IPS DF 6.9 (cell line): ENCODE measurements at regions not wholly inside any gene's neighbourhood (a gene's known extent, or its start where the extent isn't known, plus 50 kb on each side); places are given as distances from the start of the nearest gene placed in this dataset.

Experiments used
- DNase-seq: peaks from one replicate; pipeline ENCODE4 v3.0.0-alpha.2; 2013; ENCODE audit warnings: low read depth, low spot score
- H3K27ac ChIP-seq: one replicate; pipeline ENCODE4 v1.5.1; 2013; ENCODE audit warnings: low read length, control low read depth
- H3K27me3 ChIP-seq: 2 replicates; pipeline ENCODE4 v1.6.1; 2013; ENCODE audit warnings: mild to moderate bottlenecking, low read length; ENCODE audit not compliant: control insufficient read depth, insufficient read depth
- H3K36me3 ChIP-seq: 2 replicates; pipeline ENCODE4 v1.6.1; 2013; ENCODE audit warnings: low read length; ENCODE audit not compliant: control insufficient read depth, insufficient read depth
- H3K4me1 ChIP-seq: 2 replicates; pipeline ENCODE4 v1.6.1; 2013; ENCODE audit warnings: low read length; ENCODE audit not compliant: control insufficient read depth, insufficient read depth
- H3K4me3 ChIP-seq: 2 replicates; pipeline ENCODE4 v1.5.1; 2013; ENCODE audit warnings: mild to moderate bottlenecking, low read length
- H3K9me3 ChIP-seq: 2 replicates; pipeline ENCODE4 v1.6.1; 2013; ENCODE audit warnings: low read length, inconsistent platforms; ENCODE audit not compliant: control insufficient read depth, insufficient read depth
- WGBS: extraction: QIAGEN DNeasy Blood & Tissue Kit; methylation state at CpG from one replicate; pipeline ENCODE4 v1.1.7; 2013; ENCODE audit warnings: mixed read lengths, missing lambda C conversion rate; ENCODE audit not compliant: insufficient read length, insufficient coverage; 5-methylcytosine and 5-hydroxymethylcytosine counted together

DNA sequence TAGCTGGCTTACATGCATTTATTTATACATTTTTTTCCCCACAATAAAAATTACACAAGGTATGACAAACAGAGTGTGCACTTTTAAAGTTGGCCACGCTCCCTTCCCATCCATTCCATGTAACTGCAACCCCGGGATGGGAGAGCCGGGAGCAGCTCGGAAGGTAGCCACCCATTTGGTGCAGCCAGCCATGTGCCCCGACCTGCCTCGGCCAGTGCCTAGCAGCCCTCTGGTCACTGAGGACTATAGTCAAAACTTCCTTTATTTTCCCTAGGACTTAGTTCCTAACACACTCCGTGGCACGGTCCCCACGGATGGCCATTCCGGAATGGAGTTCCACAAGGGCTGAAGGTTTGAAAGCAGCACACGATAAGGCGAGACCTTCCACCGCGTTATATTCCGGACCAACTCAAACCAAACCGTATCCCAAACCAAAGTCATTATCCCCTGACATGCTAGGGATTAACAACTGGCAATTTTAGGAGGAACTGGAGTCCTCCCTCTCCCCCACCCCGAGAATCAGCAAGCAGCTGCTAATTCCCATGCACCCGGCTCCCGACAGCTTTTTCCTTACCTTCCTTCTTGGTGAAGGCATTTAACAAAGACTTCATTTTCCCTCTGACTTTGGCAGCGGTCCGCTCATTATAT is 426.4 kb downstream of the SHANK2 start:
- no CpG with 5 or more reads among the region's 21 CpGs for WGBS
- Histone ChIP-seq H3K36me3 (no peaks in the 10 kb centered on the region), H3K27me3 (no peaks in the 10 kb centered on the region), H3K9me3 (no peaks in the 10 kb centered on the region), H3K4me1 (peaks cover 5% of the 10 kb centered on the region), H3K27ac (no peak overlapping the region), H3K4me3 (no peak overlapping the region)
- no peak for DNase-seq

GRCh38 chr11:70826541-70827335 is 425.6 kb downstream of the SHANK2 start:
- WGBS: no CpG with 5 or more reads among the region's 35 CpGs
- H3K36me3 ChIP-seq: no peaks in the 10 kb centered on the region
- DNase-seq: no peak
- no peaks in the 10 kb centered on the region for H3K9me3 ChIP-seq
- no peaks in the 10 kb centered on the region for H3K27me3 ChIP-seq
- H3K4me1 ChIP-seq: peaks cover 5% of the 10 kb centered on the region
- H3K27ac ChIP-seq: no peak overlapping the region
- no peak overlapping the region for H3K4me3 ChIP-seq

GRCh38 chr11:70828593-70829082 is 423.7 kb downstream of the SHANK2 start:
- Histone ChIP-seq H3K4me1 (peaks cover 5% of the 10 kb centered on the region), H3K36me3 (no peaks in the 10 kb centered on the region), H3K27me3 (no peaks in the 10 kb centered on the region), H3K4me3 (no peak overlapping the region), H3K9me3 (no peaks in the 10 kb centered on the region), H3K27ac (no peak overlapping the region)
- DNase-seq: no peak
- WGBS: no CpG with 5 or more reads among the region's 20 CpGs

- peaks cover 5% of the 10 kb centered on the region for H3K4me1 ChIP-seq
- H3K9me3 ChIP-seq: no peaks in the 10 kb centered on the region
- no peak overlapping the region for H3K27ac ChIP-seq
- H3K27me3 ChIP-seq: no peaks in the 10 kb centered on the region
- H3K4me3 ChIP-seq: no peak overlapping the region
- no CpG with 5 or more reads among the region's 18 CpGs for WGBS
- no peaks in the 10 kb centered on the region for H3K36me3 ChIP-seq
- DNase-seq: no peak
These were observed 423.1 kb downstream of the SHANK2 start for GRCh38 chr11:70829134-70829885.

- DNase-seq: no peak
- Histone ChIP-seq H3K4me3 (no peak overlapping the region), H3K36me3 (no peaks in the 10 kb centered on the region), H3K9me3 (no peaks in the 10 kb centered on the region), H3K27me3 (no peaks in the 10 kb centered on the region), H3K4me1 (peaks cover 5% of the 10 kb centered on the region), H3K27ac (no peak overlapping the region)
- no CpG with 5 or more reads among the region's 9 CpGs for WGBS
These were observed 422.5 kb downstream of the SHANK2 start for GRCh38 chr11:70829886-70830272.

DNA sequence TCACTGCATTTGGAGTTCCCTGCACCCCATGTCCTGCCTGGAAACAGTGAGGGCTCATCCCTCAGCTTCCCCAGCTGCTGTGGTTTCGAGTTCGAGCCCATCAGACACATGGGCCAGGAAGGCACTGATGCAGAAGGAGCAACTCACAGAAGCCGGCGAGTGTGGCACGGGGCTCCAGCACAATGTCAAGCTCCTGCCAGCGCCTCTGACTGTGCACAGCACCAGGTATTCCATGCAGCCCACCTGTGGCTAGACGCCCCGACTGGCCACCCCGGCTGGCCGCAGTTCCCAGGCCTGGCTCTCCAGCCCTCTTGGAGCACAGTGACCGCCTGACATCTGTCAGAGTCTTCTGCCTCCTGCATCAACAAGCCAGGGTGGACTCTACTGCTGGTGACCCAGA is 419.4 kb downstream of the SHANK2 start:
- WGBS: no CpG with 5 or more reads among the region's 11 CpGs
- Histone ChIP-seq H3K4me3 (no peak overlapping the region), H3K27ac (no peak overlapping the region), H3K36me3 (no peaks in the 10 kb centered on the region; the same call in 1 of the 2 replicates), H3K9me3 (no peaks in the 10 kb centered on the region), H3K27me3 (no peaks in the 10 kb centered on the region), H3K4me1 (peaks cover 3% of the 10 kb centered on the region)
- no peak for DNase-seq

- H3K4me1 ChIP-seq: peaks cover 3% of the 10 kb centered on the region
- no peaks in the 10 kb centered on the region for H3K27me3 ChIP-seq
- H3K4me3 ChIP-seq: no peak overlapping the region
- no peak overlapping the region for H3K27ac ChIP-seq
- H3K36me3 ChIP-seq: no peaks in the 10 kb centered on the region; the same call in 1 of the 2 replicates
- no peak for DNase-seq
- H3K9me3 ChIP-seq: no peaks in the 10 kb centered on the region
- no CpG with 5 or more reads among the region's 5 CpGs for WGBS
These were observed 418.8 kb downstream of the SHANK2 start for GRCh38 chr11:70833554-70833953.

DNA sequence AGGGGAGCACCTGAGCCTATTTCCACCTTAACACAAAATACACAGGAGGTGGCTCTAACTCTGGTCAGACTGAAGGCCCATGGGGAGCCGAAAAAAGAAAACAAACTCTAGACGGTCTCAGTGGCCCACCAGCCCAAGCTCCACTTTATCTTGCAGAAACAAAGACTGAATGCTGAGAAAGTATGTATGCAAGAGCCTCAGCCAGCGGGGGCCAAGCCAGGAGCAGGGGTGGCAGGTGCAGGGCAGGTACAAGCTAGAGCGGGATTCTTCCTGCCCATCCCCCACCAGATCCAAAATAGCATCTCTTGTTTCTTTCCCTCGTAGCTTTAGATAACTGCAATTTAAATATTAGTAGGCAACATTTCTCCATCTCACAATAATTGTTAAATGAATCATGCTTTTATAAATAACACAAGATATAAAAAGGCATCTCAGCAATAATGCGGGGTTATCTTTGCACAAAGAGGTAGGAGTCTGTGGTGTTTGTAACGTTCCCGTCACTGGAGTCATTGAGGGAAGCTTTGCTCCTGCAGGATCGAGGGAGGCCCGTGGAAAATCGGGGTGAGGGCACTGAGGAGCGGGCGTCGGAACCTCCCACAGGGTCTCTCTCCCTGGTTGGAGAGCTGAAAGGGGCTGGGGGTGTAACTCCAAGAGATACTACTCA is 418.0 kb downstream of the SHANK2 start:
- H3K4me1 ChIP-seq: peaks cover 3% of the 10 kb centered on the region
- H3K9me3 ChIP-seq: no peaks in the 10 kb centered on the region
- no peaks in the 10 kb centered on the region; the same call in 1 of the 2 replicates for H3K36me3 ChIP-seq
- no peak overlapping the region for H3K4me3 ChIP-seq
- no CpG with 5 or more reads among the region's 14 CpGs for WGBS
- no peak overlapping the region for H3K27ac ChIP-seq
- H3K27me3 ChIP-seq: no peaks in the 10 kb centered on the region
- DNase-seq: peak; percentile 35

GRCh38 chr11:70834984-70835560 is 417.3 kb downstream of the SHANK2 start:
- no peak overlapping the region for H3K4me3 ChIP-seq
- no peak overlapping the region for H3K27ac ChIP-seq
- no peaks in the 10 kb centered on the region for H3K27me3 ChIP-seq
- peaks cover 3% of the 10 kb centered on the region for H3K4me1 ChIP-seq
- DNase-seq: no peak
- no CpG with 5 or more reads among the region's 14 CpGs for WGBS
- no peaks in the 10 kb centered on the region for H3K9me3 ChIP-seq
- no peaks in the 10 kb centered on the region; the same call in 1 of the 2 replicates for H3K36me3 ChIP-seq

DNA sequence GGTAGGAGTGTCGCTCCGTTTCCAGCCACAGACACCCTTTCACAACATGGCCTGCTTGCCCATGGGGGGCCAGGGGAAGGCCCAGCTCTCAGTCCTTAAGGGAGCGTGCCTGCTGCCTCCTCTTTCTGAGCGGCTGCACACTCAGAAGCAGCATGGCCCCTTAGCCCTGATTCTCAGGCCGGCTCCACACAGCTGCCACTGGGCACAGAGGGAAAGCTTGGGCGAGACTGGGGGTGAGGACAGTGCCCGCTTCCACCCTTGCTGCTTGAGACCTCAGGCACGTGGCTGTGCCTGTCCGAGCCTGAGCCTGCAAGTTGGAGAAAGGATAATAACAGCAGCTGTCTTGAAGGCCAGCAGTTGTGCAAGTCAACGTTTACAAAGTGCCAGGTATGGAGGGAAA is 416.3 kb downstream of the SHANK2 start:
- H3K27me3 ChIP-seq: no peaks in the 10 kb centered on the region
- H3K27ac ChIP-seq: no peak overlapping the region
- no peak for DNase-seq
- H3K36me3 ChIP-seq: no peaks in the 10 kb centered on the region; the same call in 1 of the 2 replicates
- no peak overlapping the region for H3K4me3 ChIP-seq
- WGBS: no CpG with 5 or more reads among the region's 10 CpGs
- H3K4me1 ChIP-seq: peaks cover 3% of the 10 kb centered on the region
- no peaks in the 10 kb centered on the region for H3K9me3 ChIP-seq
